ENCODE measurements at regions not wholly inside any gene's neighbourhood (a gene's known extent, or its start where the extent isn't known, plus 50 kb on each side); places are given as distances from the start of the nearest gene placed in this dataset.

DNA sequence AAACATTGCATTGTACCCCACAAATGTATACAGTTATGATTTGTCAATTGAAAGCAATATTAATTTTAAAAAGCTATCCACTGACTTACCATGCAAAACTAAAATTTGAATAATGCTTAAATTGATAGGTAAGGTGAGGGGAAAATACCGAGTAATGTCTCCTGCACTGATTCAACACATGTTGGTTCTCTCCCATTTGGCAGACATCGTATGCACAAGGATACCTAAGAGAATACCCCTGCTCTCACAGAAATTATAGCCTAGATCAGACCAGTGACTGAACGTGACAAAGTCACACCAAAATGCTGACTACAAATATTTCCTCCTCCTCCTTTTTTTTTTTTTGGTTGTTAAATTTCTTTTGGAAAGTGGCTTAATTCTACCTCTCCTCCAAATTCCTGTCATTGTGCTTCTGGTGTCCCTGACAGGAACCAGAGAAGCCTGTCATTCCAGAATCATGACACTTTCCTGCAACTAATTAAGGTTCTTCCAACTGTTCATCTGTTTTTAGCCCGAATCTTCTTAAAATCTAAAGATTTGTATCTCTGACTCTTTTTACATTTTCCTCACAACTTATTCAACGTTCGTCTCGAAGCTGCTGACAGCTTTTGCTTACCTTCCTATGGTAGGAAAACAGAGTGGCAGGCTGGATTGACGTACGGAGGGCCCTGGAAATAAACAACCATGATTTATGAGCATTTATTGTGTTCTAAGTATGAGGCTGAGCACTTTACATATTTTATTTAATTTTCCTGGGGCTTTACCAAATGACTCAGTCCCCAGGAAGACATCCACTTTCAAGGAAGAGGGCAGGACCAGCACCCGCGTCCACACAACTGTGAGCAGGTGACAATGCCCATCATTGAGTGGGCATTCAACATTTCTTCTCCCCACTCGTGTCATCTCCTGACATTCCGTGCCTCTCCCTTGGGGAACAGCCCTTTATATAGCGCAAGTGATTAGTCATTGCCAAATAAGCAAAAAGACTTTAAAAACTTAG lies 57.9 kb upstream of the KCNE2 start:
- TF ChIP-seq POLR2A (IDR thresholded peaks at IDR 0.05; ENCODE audit: low read length) = no peak
- TF ChIP-seq REST (IDR thresholded peaks at IDR 0.05) = no peak
- TF ChIP-seq BHLHE40 (IDR thresholded peaks at IDR 0.05; ENCODE audit: low read depth, low read length) = no peak
- TF ChIP-seq, protein P1, sequence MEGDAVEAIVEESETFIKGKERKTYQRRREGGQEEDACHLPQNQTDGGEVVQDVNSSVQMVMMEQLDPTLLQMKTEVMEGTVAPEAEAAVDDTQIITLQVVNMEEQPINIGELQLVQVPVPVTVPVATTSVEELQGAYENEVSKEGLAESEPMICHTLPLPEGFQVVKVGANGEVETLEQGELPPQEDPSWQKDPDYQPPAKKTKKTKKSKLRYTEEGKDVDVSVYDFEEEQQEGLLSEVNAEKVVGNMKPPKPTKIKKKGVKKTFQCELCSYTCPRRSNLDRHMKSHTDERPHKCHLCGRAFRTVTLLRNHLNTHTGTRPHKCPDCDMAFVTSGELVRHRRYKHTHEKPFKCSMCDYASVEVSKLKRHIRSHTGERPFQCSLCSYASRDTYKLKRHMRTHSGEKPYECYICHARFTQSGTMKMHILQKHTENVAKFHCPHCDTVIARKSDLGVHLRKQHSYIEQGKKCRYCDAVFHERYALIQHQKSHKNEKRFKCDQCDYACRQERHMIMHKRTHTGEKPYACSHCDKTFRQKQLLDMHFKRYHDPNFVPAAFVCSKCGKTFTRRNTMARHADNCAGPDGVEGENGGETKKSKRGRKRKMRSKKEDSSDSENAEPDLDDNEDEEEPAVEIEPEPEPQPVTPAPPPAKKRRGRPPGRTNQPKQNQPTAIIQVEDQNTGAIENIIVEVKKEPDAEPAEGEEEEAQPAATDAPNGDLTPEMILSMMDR (IDR thresholded peaks at IDR 0.05) = no peak
- TF ChIP-seq SREBF2 (IDR thresholded peaks at IDR 0.05) = no peak
- TF ChIP-seq, protein P2, sequence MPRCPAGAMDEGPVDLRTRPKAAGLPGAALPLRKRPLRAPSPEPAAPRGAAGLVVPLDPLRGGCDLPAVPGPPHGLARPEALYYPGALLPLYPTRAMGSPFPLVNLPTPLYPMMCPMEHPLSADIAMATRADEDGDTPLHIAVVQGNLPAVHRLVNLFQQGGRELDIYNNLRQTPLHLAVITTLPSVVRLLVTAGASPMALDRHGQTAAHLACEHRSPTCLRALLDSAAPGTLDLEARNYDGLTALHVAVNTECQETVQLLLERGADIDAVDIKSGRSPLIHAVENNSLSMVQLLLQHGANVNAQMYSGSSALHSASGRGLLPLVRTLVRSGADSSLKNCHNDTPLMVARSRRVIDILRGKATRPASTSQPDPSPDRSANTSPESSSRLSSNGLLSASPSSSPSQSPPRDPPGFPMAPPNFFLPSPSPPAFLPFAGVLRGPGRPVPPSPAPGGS (IDR thresholded peaks at IDR 0.05) = no peak
- TF ChIP-seq SMC3 (IDR thresholded peaks at IDR 0.05) = no peak
- TF ChIP-seq ELK1 (IDR thresholded peaks at IDR 0.05; ENCODE audit: low read depth, low read length) = no peak
- TF ChIP-seq FOSL2 (IDR thresholded peaks at IDR 0.05) = no peak
- no peak for TF ChIP-seq FOSL2 (CRISPR knock-in tag; IDR thresholded peaks at IDR 0.05)
